Heart left ventricle (tissue), 13 donors: ENCODE measurements at regions not wholly inside any gene's neighbourhood (a gene's known extent, or its start where the extent isn't known, plus 50 kb on each side); places are given as distances from the start of the nearest gene placed in this dataset.

ENCODE experiments used
- POLR2A ChIP-seq, 2 donors: fragments of 450-650 bp; IDR thresholded peaks; one replicate each; pipeline ENCODE4 v1.6.1; 2017; ENCODE audit warnings: antibody characterized with exemption in 2 of 2, mild to moderate bottlenecking in 2 of 2, moderate library complexity in 2 of 2
- TF ChIP-seq, protein P1 (sequence below), 12 donors: fragments of 200-600 bp; sonication (generic) in 4 of 12; IDR thresholded peaks; one replicate each; pipeline versions ENCODE4 v1.5.0 to v1.8.0; 2018 to 2022; ENCODE audit warnings: antibody characterized with exemption in 12 of 12, mild to moderate bottlenecking in 5 of 12
- donor health status: ischemic (EF 13 %, LVEDD 7.1; RV severe dilation, severe dysfunction).
- donor health status: DM: no; HTN: yes; CAD: no.
- donor health status: DM: no; HTN: no; CAD: no.
- donor health status: ischemic (EF 25% LVEDD 6.9; RV normal size, moderate dysfunction).
- donor health status: ischemic (EF 25% LVEDD 5.7; RV mildly dilated, moderate dysfunction).
- donor health status: ischemic (EF 35%, LVEDD 5.7; RV mildly dilated, moderate dysfunction).
- donor health status: nonischemic (EF 11% LVEDD 7.7; RV severe dilation, severe dysfunction).
- donor health status: DM: yes; HTN: yes; CAD: no.
- donor health status: PGD.
- donor health status: ischemic (EF 29% LVEDD 5.4; RV normal size, mild dysfunction).
- donor health status: nonischemic (EF 23%, LVEDD 6.1; RV moderate dilation, normal function).

- TF ChIP-seq, protein P1, sequence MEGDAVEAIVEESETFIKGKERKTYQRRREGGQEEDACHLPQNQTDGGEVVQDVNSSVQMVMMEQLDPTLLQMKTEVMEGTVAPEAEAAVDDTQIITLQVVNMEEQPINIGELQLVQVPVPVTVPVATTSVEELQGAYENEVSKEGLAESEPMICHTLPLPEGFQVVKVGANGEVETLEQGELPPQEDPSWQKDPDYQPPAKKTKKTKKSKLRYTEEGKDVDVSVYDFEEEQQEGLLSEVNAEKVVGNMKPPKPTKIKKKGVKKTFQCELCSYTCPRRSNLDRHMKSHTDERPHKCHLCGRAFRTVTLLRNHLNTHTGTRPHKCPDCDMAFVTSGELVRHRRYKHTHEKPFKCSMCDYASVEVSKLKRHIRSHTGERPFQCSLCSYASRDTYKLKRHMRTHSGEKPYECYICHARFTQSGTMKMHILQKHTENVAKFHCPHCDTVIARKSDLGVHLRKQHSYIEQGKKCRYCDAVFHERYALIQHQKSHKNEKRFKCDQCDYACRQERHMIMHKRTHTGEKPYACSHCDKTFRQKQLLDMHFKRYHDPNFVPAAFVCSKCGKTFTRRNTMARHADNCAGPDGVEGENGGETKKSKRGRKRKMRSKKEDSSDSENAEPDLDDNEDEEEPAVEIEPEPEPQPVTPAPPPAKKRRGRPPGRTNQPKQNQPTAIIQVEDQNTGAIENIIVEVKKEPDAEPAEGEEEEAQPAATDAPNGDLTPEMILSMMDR (IDR thresholded peaks at IDR 0.05), result peak in 7 of 12 donors; percentile 10 to 53 (median 33)
- TF ChIP-seq POLR2A (IDR thresholded peaks at IDR 0.05), result no peak
Measured at GRCh38 chr12:30823156-30823699, 68.5 kb upstream of the CAPRIN2 start.
